Bronchial epithelial cell (primary cell): ENCODE measurements at regions not wholly inside any gene's neighbourhood (a gene's known extent, or its start where the extent isn't known, plus 50 kb on each side); places are given as distances from the start of the nearest gene placed in this dataset.

ENCODE experiments used
- DNase-seq: peaks from one replicate; pipeline ENCODE4 v3.0.0-alpha.2; 2010; ENCODE audit warnings: low read depth
- FAIRE-seq: peaks from 2 replicates; lab custom pipeline; 2011; peaks lifted over from hg19 to GRCh38; lab: Jason Lieb, UNC
- H3K27me3 ChIP-seq: 2 replicates; pipeline ENCODE4 v1.5.1; 2011; ENCODE audit warnings: low read length; ENCODE audit not compliant: control insufficient read depth, insufficient read depth
- H3K36me3 ChIP-seq: 2 replicates; pipeline ENCODE4 v1.5.1; 2011; ENCODE audit warnings: low read length; ENCODE audit not compliant: control insufficient read depth, insufficient read depth
- H3K4me3 ChIP-seq: 2 replicates; pipeline ENCODE4 v1.5.1; 2011; ENCODE audit warnings: mild to moderate bottlenecking, low read depth, low read length, control low read depth
- CTCF ChIP-seq: IDR thresholded peaks from 2 replicates; pipeline ENCODE4 v1.5.1; 2011; ENCODE audit warnings: mild to moderate bottlenecking, moderate library complexity, low read length, control low read depth, inconsistent platforms; ENCODE audit not compliant: insufficient read depth, severe bottlenecking

GRCh38 chr2:102967451-102967850 lies 205.6 kb downstream of the TMEM182 start:
- no peaks in the 10 kb centered on the region for H3K36me3 ChIP-seq
- FAIRE-seq (no peak), DNase-seq (no peak)
- no peak overlapping the region for H3K4me3 ChIP-seq
- TF ChIP-seq CTCF = no peak
- H3K27me3 ChIP-seq = no peaks in the 10 kb centered on the region

GRCh38 chr2:102968375-102968774 lies 206.5 kb downstream of the TMEM182 start:
- DNase-seq (no peak), FAIRE-seq (no peak)
- TF ChIP-seq CTCF = no peak
- Histone ChIP-seq H3K36me3 (no peaks in the 10 kb centered on the region), H3K27me3 (no peaks in the 10 kb centered on the region), H3K4me3 (no peak overlapping the region)

GRCh38 chr2:102971701-102972100 lies 209.9 kb downstream of the TMEM182 start:
- Histone ChIP-seq H3K4me3 (no peak overlapping the region), H3K27me3 (no peaks in the 10 kb centered on the region), H3K36me3 (no peaks in the 10 kb centered on the region)
- DNase-seq (no peak), FAIRE-seq (no peak)
- no peak for TF ChIP-seq CTCF

- FAIRE-seq = peak; percentile 13
These were observed 214.5 kb downstream of the TMEM182 start for GRCh38 chr2:102975996-102976975.

GRCh38 chr2:102977426-102978090 lies 215.7 kb downstream of the TMEM182 start:
- Histone ChIP-seq H3K4me3 (no peak overlapping the region), H3K27me3 (peaks cover 1% of the 10 kb centered on the region), H3K36me3 (no peaks in the 10 kb centered on the region)
- FAIRE-seq (no peak), DNase-seq (no peak)
- TF ChIP-seq CTCF = no peak

More at GRCh38 chr2:102975996-102976975, 214.5 kb downstream of the TMEM182 start:
- DNase-seq = peak; percentile 66
- Histone ChIP-seq H3K36me3 (no peaks in the 10 kb centered on the region), H3K4me3 (no peak overlapping the region), H3K27me3 (peaks cover 1% of the 10 kb centered on the region)
- TF ChIP-seq CTCF = peak; percentile 92
